IMR-90 (cell line): ENCODE measurements at regions not wholly inside any gene's neighbourhood (a gene's known extent, or its start where the extent isn't known, plus 50 kb on each side); places are given as distances from the start of the nearest gene placed in this dataset.

Experiments
- CTCF ChIP-seq: conservative IDR thresholded peaks from 2 replicates; pipeline ENCODE4 v1.5.1; 2012; ENCODE audit warnings: mild to moderate bottlenecking, low read depth, low read length, improper control_type of control experiment
- MAZ ChIP-seq: IDR thresholded peaks from 2 replicates; pipeline ENCODE4 v1.6.1; 2012; ENCODE audit warnings: low read depth, mild to moderate bottlenecking, low read length, improper control_type of control experiment, moderate library complexity, borderline replicate concordance
- POLR2A ChIP-seq: IDR thresholded peaks from 2 replicates; pipeline ENCODE4 v1.6.1; 2012; ENCODE audit warnings: mild to moderate bottlenecking, low read depth, low read length
- RAD21 ChIP-seq: IDR thresholded peaks from 2 replicates; pipeline ENCODE4 v1.6.1; 2012; ENCODE audit warnings: low read length, improper control_type of control experiment

DNA sequence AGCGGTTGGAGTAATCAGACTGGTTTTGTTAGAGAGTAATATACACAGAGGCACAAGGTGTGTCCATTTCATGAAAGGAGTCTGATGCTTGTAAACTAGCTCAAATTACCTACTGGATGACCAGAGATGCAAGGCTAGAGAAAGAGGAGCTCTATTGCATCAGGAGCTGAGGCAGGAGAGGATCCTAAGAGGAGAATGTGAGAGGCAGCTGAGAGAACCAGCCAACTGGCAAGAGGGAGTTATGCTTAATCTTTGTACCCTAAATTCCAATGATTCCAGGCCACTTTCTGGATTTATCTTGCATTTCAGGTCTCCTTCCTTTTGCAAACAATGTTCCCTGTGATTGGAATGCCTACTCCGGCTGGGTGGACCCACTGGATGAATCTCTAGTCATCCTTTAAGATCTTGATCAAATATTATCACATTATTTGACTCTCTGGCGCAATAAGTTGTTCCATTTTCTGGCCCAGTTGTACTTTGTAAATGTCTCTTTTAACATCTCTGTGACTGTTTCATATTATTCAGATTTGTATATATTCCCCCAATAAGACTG is 57.5 kb upstream of the PTPN12 start:
- TF ChIP-seq CTCF (no peak), POLR2A (no peak), MAZ (no peak), RAD21 (no peak)
